Esophagus muscularis mucosa (tissue), 3 donors: ENCODE measurements at regions not wholly inside any gene's neighbourhood (a gene's known extent, or its start where the extent isn't known, plus 50 kb on each side); places are given as distances from the start of the nearest gene placed in this dataset.
"Not testable (repeated sequence)": the region's sequence is repeated elsewhere in the genome, so short reads cannot be mapped to it uniquely, and the experiment has no call there.

ENCODE experiments used
- CTCF ChIP-seq, 3 experiments: fragments of 200-600 bp in 2 of 3; fragments of 450-650 bp in 1 of 3; sonication (generic) in 2 of 3; IDR thresholded peaks; one replicate each; pipeline ENCODE4 v1.5.1; 2017 to 2019; ENCODE audit warnings: antibody characterized with exemption in 3 of 3, mild to moderate bottlenecking in 2 of 3, moderate library complexity in 1 of 3
- POLR2A ChIP-seq: fragments of 450-650 bp; IDR thresholded peaks from one replicate; pipeline ENCODE4 v1.6.1; 2017; ENCODE audit warnings: antibody characterized with exemption, moderate library complexity, mild to moderate bottlenecking, low read depth
- POLR2AphosphoS5 ChIP-seq, 2 donors: sonication (generic); formaldehyde crosslinking; IDR thresholded peaks; one replicate each; pipeline ENCODE4 v1.6.1; 2017; ENCODE audit warnings: antibody characterized with exemption in 2 of 2

- TF ChIP-seq CTCF (IDR thresholded peaks at IDR 0.05); POLR2AphosphoS5 (IDR thresholded peaks at IDR 0.05); POLR2A: not testable (repeated sequence)
Measured at GRCh38 chr15:59785981-59786380, 96.9 kb upstream of the BNIP2 start.
